Astrocyte (in vitro differentiated cells and primary cell): ENCODE measurements at regions not wholly inside any gene's neighbourhood (a gene's known extent, or its start where the extent isn't known, plus 50 kb on each side); places are given as distances from the start of the nearest gene placed in this dataset.

Experiments
- DNase-seq: peaks from one replicate; pipeline ENCODE4 v3.0.0-alpha.2; 2010; ENCODE audit warnings: low read depth
- FAIRE-seq: peaks from 2 replicates; lab custom pipeline; 2011; peaks lifted over from hg19 to GRCh38; lab: Jason Lieb, UNC
- H2AFZ ChIP-seq: 2 replicates; pipeline ENCODE4 v1.6.0; 2012; ENCODE audit warnings: low read depth, low read length, inconsistent platforms
- H3K27ac ChIP-seq: 2 replicates; pipeline ENCODE4 v1.5.1; 2011; ENCODE audit warnings: low read depth, low read length, inconsistent platforms
- H3K27me3 ChIP-seq: 2 replicates; pipeline ENCODE4 v1.6.0; 2011; ENCODE audit warnings: low read length, inconsistent platforms; ENCODE audit not compliant: insufficient read depth
- H3K36me3 ChIP-seq: 2 replicates; pipeline ENCODE4 v1.5.1; 2011; ENCODE audit warnings: low read length, inconsistent platforms; ENCODE audit not compliant: insufficient read depth
- H3K4me1 ChIP-seq: 2 replicates; pipeline ENCODE4 v1.5.1; 2011; ENCODE audit warnings: low read length, inconsistent platforms; ENCODE audit not compliant: insufficient read depth
- H3K4me2 ChIP-seq: 2 replicates; pipeline ENCODE4 v1.6.0; 2012; ENCODE audit warnings: low read length, inconsistent platforms
- H3K4me3 ChIP-seq: 2 replicates; pipeline ENCODE4 v1.5.1; 2011; ENCODE audit warnings: low read depth, mild to moderate bottlenecking, low read length, inconsistent platforms; ENCODE audit not compliant: insufficient read depth
- H3K79me2 ChIP-seq: 2 replicates; pipeline ENCODE4 v1.6.0; 2012; ENCODE audit warnings: mild to moderate bottlenecking, low read length, inconsistent platforms; ENCODE audit not compliant: insufficient read depth
- H3K9ac ChIP-seq: 2 replicates; pipeline ENCODE4 v1.6.0; 2012; ENCODE audit warnings: mild to moderate bottlenecking, low read length, inconsistent platforms
- H3K9me3 ChIP-seq: 2 replicates; pipeline ENCODE4 v1.5.1; 2012; ENCODE audit warnings: low read depth, mild to moderate bottlenecking, low read length, inconsistent platforms; ENCODE audit not compliant: insufficient read depth
- H4K20me1 ChIP-seq: 2 replicates; pipeline ENCODE4 v1.6.0; 2012; ENCODE audit warnings: low read length, inconsistent platforms; ENCODE audit not compliant: insufficient read depth
- H3K27ac Mint-ChIP-seq: one replicate; pipeline ENCODE4 v1.8.0; 2021; ENCODE audit warnings: mild to moderate bottlenecking, mixed read lengths; ENCODE audit not compliant: unreplicated experiment
- H3K27me3 Mint-ChIP-seq: one replicate; pipeline ENCODE4 v1.8.0; 2021; ENCODE audit warnings: low read depth, mixed read lengths; ENCODE audit not compliant: unreplicated experiment
- H3K36me3 Mint-ChIP-seq: one replicate; pipeline ENCODE4 v1.8.0; 2021; ENCODE audit warnings: low read depth, mixed read lengths; ENCODE audit not compliant: unreplicated experiment
- H3K4me1 Mint-ChIP-seq: one replicate; pipeline ENCODE4 v1.8.0; 2021; ENCODE audit warnings: low read depth, mixed read lengths; ENCODE audit not compliant: unreplicated experiment
- H3K4me3 Mint-ChIP-seq: one replicate; pipeline ENCODE4 v1.8.0; 2021; ENCODE audit warnings: mild to moderate bottlenecking, moderate library complexity, mixed read lengths; ENCODE audit not compliant: unreplicated experiment
- H3K9me3 Mint-ChIP-seq: one replicate; pipeline ENCODE4 v1.8.0; 2021; ENCODE audit warnings: mild to moderate bottlenecking, mixed read lengths; ENCODE audit not compliant: unreplicated experiment
- CTCF ChIP-seq: IDR thresholded peaks from 2 replicates; pipeline ENCODE4 v1.5.1; 2011; ENCODE audit warnings: low read depth, mild to moderate bottlenecking, inconsistent platforms, low read length, moderate library complexity; ENCODE audit not compliant: insufficient read depth
- EZH2 ChIP-seq: IDR thresholded peaks from 2 replicates; pipeline ENCODE4 v1.6.1; 2012; ENCODE audit warnings: mild to moderate bottlenecking, low read length, inconsistent platforms; ENCODE audit not compliant: insufficient read depth

DNA sequence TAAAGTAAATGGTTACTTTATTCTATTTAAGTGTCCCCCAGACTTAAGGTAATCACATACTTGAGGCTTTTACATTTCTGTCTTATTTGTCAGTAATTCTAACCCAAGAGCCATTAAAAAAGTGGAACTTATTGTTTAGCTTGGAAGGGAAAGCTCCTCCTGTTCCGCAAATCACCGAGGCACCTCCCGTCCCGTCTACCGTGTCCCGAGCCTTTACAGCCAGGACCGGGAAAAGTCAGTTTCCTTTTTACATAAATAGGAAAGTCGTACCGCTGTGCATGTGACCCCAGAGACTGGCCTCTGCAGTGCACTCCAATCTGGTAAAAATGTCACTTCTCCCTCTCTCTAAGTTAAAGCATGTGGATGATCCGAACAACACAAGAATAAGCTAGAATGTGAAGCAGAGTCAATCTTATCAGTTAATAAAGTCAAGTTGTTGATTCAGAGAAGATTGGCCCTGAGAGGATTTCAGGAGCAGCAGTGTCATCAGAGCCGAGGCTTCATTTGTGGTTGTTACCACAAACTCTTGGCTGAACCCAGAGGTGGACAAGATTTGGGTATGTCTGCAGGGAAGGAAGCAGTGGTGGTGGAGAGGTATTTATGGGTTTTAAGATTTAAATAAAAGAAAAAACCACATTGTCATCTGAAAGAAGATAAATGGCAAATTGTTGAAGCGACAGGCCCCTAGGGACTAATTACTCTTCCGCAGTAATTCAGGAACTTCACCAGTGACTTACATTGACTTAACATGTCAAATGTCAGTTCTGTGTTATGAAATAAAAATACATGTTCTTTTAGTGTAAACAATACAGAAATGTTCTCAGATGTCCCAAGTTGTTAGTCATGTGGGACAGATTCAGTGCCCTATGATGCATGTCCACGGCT, 316.6 kb upstream of the ZNF32 start:
- no peak overlapping the region for H2AFZ ChIP-seq
- DNase-seq (peak; percentile 94), FAIRE-seq (no peak)
- H4K20me1 ChIP-seq: no peaks in the 10 kb centered on the region
- no peak overlapping the region for H3K27ac ChIP-seq
- H3K27me3 Mint-ChIP-seq: peaks cover 40% of the 10 kb centered on the region
- no peaks in the 10 kb centered on the region for H3K27me3 ChIP-seq
- no peaks in the 10 kb centered on the region for H3K79me2 ChIP-seq
- no peaks in the 10 kb centered on the region for H3K36me3 ChIP-seq
- H3K4me3 ChIP-seq: no peak overlapping the region
- H3K4me2 ChIP-seq: no peak overlapping the region
- TF ChIP-seq CTCF (no peak), EZH2 (no peak)
- peaks cover 2% of the 10 kb centered on the region for H3K9me3 Mint-ChIP-seq
- peaks cover 2% of the 10 kb centered on the region for H3K4me1 Mint-ChIP-seq
- H3K27ac Mint-ChIP-seq: no peak overlapping the region
- no peaks in the 10 kb centered on the region for H3K4me1 ChIP-seq
- H3K9ac ChIP-seq: no peak overlapping the region
- H3K36me3 Mint-ChIP-seq: no peaks in the 10 kb centered on the region
- no peaks in the 10 kb centered on the region for H3K9me3 ChIP-seq
- H3K4me3 Mint-ChIP-seq: no peak overlapping the region

DNA sequence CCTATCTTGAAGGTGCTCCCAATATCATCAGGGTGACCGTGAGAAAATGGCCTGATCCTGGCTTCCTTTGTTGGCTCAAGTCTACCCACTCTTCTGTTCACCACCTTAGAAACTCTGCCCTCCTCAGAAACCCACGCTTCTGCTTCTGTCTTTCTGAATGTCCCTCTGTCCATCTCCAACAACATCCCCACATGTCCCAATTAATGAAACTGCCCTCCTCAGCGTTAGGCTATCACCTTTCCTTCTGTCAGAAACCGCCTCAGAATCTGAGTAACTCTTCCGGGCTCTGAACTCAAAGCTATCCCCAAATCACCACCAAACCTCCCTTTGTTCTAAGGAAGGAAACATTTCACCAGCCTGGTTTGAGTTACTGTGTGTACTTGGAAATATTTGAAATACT, 315.8 kb upstream of the ZNF32 start:
- H3K9me3 ChIP-seq: no peaks in the 10 kb centered on the region
- Mint-ChIP-seq H3K4me1 (peaks cover 2% of the 10 kb centered on the region), H3K9me3 (peaks cover 2% of the 10 kb centered on the region), H3K36me3 (no peaks in the 10 kb centered on the region), H3K27me3 (peaks cover 40% of the 10 kb centered on the region), H3K4me3 (no peak overlapping the region), H3K27ac (no peak overlapping the region)
- H4K20me1 ChIP-seq: no peaks in the 10 kb centered on the region
- no peaks in the 10 kb centered on the region for H3K36me3 ChIP-seq
- H3K4me2 ChIP-seq: no peak overlapping the region
- DNase-seq: no peak
- TF ChIP-seq EZH2: no peak
- H3K79me2 ChIP-seq: no peaks in the 10 kb centered on the region
- no peaks in the 10 kb centered on the region for H3K27me3 ChIP-seq
- H3K27ac ChIP-seq: no peak overlapping the region
- no peak for FAIRE-seq
- H3K4me1 ChIP-seq: no peaks in the 10 kb centered on the region
- no peak overlapping the region for H3K9ac ChIP-seq
- no peak overlapping the region for H3K4me3 ChIP-seq
- no peak overlapping the region for H2AFZ ChIP-seq

- Mint-ChIP-seq H3K27ac (no peak overlapping the region), H3K27me3 (peaks cover 44% of the 10 kb centered on the region), H3K36me3 (no peaks in the 10 kb centered on the region), H3K9me3 (peaks cover 2% of the 10 kb centered on the region), H3K4me3 (no peak overlapping the region), H3K4me1 (peaks cover 2% of the 10 kb centered on the region)
- no peaks in the 10 kb centered on the region for H3K79me2 ChIP-seq
- FAIRE-seq: no peak
- H4K20me1 ChIP-seq: no peaks in the 10 kb centered on the region
- no peaks in the 10 kb centered on the region for H3K36me3 ChIP-seq
- no peak overlapping the region for H2AFZ ChIP-seq
- H3K9ac ChIP-seq: no peak overlapping the region
- H3K4me3 ChIP-seq: no peak overlapping the region
- H3K4me2 ChIP-seq: no peak overlapping the region
- H3K4me1 ChIP-seq: no peaks in the 10 kb centered on the region
- H3K27me3 ChIP-seq: no peaks in the 10 kb centered on the region
- no peak for DNase-seq
- no peak for TF ChIP-seq CTCF
- TF ChIP-seq EZH2: no peak
- no peak overlapping the region for H3K27ac ChIP-seq
- H3K9me3 ChIP-seq: no peaks in the 10 kb centered on the region
Observed at GRCh38 chr10:43963793-43964425, 315.2 kb upstream of the ZNF32 start.
